DMS53 treated with DMSO at 0.1 percent for 48 hours (cell line): ENCODE measurements at regions not wholly inside any gene's neighbourhood (a gene's known extent, or its start where the extent isn't known, plus 50 kb on each side); places are given as distances from the start of the nearest gene placed in this dataset.
"Not testable (repeated sequence)": the region's sequence is repeated elsewhere in the genome, so short reads cannot be mapped to it uniquely, and the experiment has no call there.

Source experiments
- DNase-seq: peaks from one replicate; lab custom pipeline; 2025; ENCODE audit not compliant: unreplicated experiment; lab: John Stamatoyannopoulos, UW

- DNase-seq = no peak
Observed at GRCh38 chr4:104330125-104330905, 164.4 kb downstream of the CXXC4 start.

DNA sequence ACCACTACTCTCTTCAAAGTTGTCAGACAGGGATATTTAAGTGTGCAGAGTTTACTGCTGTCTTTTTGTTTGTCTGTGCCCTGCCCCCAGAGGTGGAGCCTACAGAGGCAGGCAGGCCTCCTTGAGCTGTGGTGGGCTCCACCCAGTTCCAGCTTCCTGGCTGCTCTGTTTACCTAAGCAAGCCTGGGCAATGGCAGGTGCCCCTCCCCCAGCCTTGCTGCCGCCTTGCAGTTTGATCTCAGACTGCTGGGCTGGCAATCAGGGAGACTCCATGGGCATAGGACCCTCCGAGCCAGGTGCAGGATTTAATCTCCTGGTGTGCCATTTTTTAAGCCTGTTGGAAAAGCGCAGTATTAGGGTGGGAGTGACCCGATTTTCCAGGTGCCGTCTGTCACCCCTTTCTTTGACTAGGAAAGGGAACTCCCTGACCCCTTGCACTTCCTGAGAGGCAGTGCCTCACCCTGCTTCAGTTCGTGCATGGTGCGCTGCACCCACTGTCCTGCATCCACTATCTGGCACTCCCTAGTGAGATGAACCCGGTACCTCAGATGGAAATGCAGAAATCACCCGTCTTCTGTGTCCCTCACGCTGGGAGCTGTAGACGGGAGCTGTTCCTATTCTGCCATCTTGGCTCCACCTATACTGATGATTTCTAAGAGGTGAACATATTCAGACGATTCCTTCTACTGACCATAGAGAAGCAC, 167.6 kb downstream of the CXXC4 start:
- not testable (repeated sequence) for DNase-seq

- no peak for DNase-seq
Observed at GRCh38 chr4:104302731-104303130, 192.0 kb downstream of the CXXC4 start.

GRCh38 chr4:104294811-104295210, 199.9 kb downstream of the CXXC4 start:
- no peak for DNase-seq

- no peak for DNase-seq
Observed at GRCh38 chr4:104286867-104287266, 207.8 kb downstream of the CXXC4 start.

- no peak for DNase-seq
Observed at GRCh38 chr4:104283303-104283702, 211.4 kb downstream of the CXXC4 start.

- no peak for DNase-seq
Observed at GRCh38 chr4:104279744-104280143, 214.9 kb downstream of the CXXC4 start.

DNA sequence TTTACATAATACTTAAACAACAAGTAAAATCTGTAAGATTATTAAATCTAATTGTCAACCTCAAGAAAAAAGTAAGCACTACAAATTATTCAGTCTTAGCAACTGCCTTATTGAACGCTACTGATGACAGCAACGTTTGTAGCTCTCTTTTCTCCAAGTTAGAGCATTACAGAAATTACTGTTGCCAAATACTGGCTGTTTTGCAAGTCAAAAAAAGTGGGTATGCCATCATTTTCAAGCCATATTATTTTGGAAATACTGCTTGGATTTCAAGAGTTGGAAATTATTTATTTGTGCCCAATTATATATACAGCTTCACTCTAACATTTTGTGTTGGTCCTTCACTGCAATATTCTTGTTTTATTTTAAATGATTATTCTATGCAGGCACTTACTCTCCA, 221.7 kb downstream of the CXXC4 start:
- no peak for DNase-seq

DNA sequence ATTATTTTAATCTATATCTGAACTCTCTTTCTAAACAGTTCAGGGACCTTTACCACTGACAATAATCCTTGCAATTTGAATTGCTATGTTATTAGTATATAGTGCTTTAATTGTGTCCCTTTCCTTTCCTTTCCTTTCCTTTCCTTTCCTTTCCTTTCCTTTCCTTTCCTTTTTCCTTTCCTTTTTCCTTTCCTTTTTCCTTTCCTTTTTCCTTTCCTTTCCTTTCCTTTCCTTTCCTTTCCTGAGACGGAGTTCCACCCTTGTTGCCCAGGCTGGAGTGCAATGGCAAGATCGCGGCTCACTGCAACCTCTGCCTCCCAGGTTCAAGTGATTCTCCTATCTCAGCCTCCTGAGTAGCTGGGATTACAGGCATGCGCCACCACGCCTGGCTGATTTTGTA, 225.1 kb downstream of the CXXC4 start:
- DNase-seq = not testable (repeated sequence)

DNA sequence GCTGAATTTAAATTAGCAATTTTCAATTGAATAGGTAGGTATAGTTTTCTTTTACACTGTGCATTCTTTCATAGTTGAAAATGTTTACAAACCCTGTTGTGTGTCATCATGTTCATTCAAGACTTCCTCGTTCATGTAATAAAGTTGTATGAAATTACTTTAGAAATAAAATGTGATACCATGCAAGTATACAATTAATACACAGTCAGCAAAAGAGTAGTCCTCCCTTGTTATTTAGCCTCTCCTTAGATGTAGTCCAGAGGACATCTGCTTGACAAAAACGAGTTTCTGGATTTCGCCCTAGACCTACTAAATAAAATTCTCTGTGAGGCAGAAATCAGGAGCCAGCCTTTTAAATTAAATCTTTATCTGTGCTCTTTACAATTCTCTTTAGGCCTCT, 231.6 kb downstream of the CXXC4 start:
- DNase-seq = no peak

DNA sequence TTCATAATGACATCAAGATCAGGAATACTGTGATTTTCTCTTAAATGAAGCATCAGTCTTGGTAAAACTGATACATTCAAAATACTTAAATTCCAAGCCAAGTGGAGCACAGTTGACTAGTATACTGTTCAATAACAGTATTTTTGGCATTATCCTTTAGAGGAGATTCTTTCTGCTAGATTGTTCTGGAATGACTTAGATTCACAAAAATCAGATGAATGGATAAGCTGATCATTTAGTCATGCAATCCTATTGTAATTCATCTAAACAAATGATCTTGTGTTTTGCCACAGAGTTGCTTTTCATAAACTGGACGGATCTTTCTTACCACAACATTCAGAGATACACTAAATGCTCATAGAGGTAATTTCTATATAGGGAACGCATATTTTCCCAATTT, 232.0 kb downstream of the CXXC4 start:
- no peak for DNase-seq

DNA sequence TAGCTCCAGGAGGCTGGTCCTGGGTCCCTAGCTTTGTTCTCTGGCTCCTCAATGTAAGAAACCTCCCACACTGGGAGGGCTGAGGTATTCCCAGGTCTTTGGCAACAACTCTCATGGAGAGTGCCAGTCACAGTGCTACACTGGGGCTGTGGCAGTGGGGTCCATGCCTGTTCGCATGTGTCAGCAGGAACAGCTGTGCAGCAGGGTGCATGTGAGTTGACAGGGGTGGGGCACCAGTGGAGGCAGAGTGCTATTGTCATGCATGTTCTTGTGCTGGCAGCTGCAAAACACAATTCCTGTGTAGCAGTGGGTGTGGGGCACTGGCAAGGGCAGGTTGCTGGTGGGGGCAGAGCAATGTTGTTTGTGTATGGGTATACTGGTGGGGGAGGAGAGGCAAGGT, 246.0 kb downstream of the CXXC4 start:
- DNase-seq = no peak

DNA sequence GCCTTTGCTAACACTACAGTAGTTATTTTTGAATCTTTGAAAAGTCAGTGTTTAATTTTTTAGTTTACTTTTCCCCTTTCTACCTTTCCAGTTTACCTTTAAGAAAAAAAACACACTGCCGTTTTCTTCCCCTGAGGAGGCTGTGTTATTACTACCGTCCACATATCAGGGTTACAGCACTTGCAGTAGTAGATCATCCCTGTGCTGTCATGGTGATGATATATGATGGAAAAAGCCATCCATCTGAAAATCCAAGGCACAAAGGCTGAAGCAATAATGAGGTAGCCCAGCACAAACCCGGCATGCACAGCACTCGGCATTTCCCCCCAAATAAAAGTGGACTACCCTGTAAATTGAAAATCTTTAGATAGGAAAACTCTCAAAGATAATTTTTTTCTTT, 258.7 kb downstream of the CXXC4 start:
- DNase-seq = no peak

GRCh38 chr4:104217526-104217925, 277.2 kb downstream of the CXXC4 start:
- no peak for DNase-seq

DNA sequence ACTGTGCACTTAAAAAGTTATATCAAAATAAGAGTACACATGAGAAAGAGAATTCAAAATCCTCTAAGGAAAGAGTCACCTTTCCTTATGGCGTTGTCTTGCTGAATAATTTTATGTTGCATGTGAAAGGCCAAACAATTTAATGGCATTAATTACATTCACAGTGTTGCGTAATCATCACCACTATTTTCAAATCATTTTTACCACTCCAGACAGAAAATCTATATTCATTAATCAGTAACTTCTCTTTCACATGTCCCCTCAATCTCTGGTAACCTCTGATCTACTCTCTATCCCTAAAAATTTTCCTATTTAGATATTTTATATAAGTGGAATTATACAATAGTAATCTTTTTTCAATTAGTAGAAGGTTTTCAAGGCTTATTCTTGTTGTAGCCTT, 283.0 kb downstream of the CXXC4 start:
- no peak for DNase-seq

- no peak for DNase-seq
Observed at GRCh38 chr4:104210420-104210819, 284.3 kb downstream of the CXXC4 start.

DNA sequence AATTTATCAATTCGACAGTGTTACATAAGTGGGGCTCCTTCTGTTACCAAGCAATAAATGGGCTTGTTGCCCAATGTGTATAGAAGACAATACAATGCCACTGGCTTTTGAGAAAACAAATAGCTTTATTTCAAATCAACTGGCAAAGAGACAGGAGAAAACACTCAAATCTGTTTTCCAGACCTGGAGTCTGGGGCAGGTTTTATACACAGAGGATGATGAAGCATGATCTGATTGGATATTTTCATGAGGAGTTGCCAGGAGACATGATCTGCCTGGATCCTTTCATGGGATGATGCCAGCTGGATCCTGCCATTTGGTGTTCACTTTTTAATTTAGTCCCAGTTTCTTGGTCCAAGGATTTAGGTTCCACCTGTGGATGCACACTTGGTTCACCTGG, 287.9 kb downstream of the CXXC4 start:
- DNase-seq = no peak

- no peak for DNase-seq
Observed at GRCh38 chr4:104205116-104205515, 289.6 kb downstream of the CXXC4 start.

DNA sequence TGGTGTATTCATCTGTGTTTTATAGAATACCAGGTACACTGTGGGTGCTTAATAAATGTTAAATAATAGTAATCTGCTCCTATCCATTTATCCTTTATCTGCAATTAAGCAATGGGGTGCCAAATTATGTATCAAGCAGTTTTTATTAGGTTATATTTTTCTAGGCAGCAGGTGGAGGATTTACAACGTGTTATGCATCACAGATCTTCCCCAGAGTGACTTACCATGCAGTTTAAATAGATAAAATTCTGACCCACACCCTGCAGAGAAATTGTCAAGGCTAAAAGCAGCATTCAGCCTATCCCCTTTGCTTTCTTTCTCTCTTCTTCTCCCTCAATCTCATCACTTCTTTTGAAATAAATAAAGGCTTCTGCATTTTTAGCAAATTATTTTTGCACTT, 306.4 kb downstream of the CXXC4 start:
- DNase-seq = no peak

- no peak for DNase-seq
Observed at GRCh38 chr4:104169437-104169836, 325.3 kb downstream of the CXXC4 start.

DNA sequence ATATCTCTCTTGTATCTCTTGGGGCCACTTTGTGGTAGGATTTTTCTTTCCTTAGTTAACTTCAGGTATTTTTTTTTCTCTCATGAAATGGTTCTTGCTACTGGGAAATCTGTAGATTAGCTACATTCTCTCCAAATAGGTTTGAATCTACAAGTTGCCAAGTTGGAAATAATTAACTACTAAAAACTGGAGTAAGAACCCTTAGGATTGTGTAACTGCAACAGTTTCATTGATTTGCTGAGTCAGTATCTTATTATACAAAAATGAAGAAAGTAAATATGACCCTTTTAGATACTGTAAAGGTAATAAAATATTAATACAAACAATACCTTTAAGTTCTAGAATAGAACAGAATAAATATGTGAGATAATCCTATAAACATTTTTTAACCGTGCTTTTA, 327.9 kb downstream of the CXXC4 start:
- no peak for DNase-seq

DNA sequence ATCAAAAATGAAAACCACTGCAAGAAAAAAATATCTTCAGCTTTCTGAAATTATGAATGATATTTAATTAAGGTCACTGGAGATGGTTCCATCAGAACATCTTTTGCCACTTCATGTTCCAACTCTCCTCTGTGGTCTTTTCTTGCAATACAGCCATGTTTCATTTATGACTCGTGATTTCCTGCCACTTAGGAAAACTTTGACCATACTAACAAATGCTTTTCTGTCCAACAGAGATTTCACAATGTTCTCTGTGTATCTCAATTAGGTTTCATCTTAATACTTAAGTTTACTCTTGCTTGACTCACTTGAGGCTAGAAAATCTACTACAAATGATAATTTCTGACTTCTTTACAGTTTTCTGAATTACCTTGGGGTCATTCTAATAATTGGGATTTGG, 330.9 kb downstream of the CXXC4 start:
- DNase-seq = no peak

DNA sequence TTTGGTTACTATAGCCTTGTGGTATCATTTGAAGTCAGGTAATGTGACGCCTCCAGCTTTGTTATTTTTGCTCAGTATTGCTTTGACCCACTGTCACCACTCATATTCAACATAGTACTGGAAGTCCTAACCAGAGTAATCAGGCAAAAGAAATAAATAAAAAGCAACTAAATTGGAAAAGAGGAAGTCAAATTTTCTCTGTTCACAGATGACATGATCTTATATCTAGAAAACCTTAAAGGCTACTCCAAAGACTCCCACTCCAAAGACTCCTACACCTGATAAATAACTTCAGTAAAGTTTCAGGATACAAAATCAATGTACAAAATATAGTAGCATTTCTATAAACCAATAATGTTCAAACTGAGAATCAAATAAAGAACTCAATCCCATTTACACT, 348.6 kb downstream of the CXXC4 start:
- DNase-seq = no peak
